HG02759 (cell line): ENCODE measurements at regions not wholly inside any gene's neighbourhood (a gene's known extent, or its start where the extent isn't known, plus 50 kb on each side); places are given as distances from the start of the nearest gene placed in this dataset.
"Not testable (repeated sequence)": the region's sequence is repeated elsewhere in the genome, so short reads cannot be mapped to it uniquely, and the experiment has no call there.

Experiments
- ATAC-seq: cut with Tn5 transposase; IDR thresholded peaks from one replicate; pipeline ENCODE4 v1.9.1; 2021; ENCODE audit warnings: mild to moderate bottlenecking, moderate library complexity; ENCODE audit not compliant: unreplicated experiment

DNA sequence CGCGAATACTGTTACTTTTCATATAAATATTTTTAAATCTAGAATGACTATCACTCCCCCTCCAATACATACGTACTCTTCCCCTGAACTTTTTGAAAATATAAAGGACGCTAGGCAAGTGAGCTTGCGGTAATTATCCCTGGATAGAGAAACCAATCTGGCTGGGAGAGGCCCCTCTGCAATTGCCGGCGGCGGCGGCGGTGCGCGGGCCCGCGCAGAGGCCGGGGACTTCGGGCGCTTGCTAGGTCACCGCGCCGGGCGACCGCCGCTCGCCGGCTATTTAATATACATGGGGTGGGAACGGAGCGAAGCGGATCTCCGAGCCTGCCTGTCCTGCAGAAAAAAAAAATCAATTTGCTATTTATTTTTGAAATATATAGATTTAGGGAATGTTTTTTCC is 416.3 kb upstream of the ESRRG start:
- no peak for ATAC-seq

DNA sequence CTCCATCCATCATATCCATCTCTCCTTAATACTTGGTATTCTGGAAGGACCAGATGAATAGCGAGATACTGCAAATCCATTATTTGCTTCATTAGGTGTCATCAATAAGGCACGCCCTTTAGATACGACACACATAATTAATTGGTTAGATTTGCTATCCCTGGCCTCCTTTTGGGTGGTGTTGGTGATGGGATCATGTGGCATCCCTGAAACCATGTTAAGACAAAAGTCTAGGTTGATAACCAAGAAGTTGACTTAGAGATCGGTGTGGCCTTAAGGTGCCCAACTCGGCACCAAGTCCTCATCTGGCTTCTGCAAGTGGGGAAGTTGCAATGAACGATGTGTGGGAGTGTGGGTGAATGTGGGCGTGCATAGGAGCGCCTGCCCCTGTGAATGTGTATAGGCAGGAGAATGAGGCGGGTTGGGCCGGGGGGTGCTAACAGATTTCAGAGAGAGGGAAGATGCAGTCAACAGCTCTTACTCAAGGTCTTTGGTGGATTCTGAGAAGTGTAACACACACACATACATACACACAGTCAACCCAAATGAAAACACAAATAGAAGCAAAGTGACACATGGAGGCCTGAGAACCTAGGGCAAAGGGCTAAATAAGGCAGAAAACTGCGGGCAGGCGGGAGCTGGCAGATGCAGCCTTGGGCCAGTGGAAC is 415.7 kb upstream of the ESRRG start:
- no peak for ATAC-seq

DNA sequence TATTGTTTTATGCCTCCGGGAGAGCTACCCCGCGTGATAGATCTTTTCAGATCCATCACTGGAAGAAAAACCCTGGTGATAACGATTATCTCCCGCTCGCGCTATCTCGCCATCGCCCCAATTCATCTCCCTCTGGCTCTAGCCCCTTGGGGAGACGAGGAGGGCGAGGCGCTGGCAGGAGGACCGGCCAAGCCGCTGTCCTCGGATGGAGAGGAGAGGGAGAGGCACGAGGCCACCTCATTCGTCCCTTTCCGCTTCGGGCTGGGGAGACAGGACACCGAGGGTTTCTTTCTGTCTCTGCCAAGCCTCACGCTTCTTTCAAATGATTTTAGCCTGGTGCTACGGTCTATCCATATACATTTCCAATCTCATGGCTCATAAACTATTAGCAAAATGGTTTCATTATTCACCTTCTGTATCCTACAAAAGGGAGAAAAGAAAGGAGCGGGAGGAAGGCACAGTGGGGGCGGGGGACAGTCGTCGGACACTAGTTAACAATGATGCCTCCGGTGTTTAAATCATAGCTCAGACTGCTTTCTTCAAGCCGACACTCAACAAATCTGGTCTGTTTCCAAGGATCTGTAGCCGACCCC is 415.0 kb upstream of the ESRRG start:
- ATAC-seq: no peak

DNA sequence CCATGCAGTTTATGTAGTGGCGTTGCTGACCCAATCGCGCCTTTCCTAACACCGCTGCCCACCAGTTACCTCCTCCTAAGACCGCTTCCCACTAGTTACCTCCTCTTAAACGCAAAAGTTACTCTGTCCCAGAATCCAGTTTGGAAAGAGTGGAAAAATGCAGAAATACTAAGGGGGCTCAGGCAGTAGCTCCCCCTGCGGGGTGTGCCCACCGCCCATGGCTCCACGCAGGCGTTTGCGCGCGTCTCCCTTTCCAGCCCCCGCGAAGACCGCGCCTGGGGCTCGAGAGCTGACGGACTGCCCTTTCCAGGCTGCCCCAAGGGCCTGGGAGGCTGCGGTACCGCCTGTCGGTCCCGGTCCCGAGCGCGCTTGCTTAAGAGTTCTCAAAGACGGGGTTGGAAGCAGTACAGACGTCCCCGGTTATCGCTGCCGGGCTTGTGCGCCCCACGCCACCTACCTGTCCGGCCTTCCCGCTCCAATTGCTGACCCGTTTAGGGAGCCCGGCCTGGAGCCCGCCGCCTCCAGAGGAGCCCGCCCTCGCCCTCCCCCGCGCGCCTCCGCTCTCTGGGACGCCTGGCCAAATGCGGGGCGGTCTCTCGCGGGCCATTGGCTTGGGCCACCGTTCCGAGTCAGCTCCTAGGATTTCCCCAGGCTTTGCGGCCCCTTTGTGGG is 414.1 kb upstream of the ESRRG start:
- no peak for ATAC-seq

DNA sequence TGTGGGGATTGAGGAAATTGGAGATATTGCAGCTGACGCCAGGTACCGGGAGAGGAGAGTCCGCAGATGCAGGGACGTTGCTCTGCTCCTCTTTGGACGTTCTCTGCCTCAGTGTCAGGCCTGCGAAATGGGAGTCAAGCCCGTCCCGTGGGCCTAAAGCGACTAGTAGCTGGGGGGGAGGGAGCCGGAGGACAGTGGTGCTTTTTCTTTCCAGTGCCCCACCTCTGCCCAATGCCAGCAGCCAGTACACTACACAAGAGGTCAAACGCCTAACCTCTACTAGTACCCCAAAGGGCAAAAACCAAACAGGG is 413.6 kb upstream of the ESRRG start:
- no peak for ATAC-seq

DNA sequence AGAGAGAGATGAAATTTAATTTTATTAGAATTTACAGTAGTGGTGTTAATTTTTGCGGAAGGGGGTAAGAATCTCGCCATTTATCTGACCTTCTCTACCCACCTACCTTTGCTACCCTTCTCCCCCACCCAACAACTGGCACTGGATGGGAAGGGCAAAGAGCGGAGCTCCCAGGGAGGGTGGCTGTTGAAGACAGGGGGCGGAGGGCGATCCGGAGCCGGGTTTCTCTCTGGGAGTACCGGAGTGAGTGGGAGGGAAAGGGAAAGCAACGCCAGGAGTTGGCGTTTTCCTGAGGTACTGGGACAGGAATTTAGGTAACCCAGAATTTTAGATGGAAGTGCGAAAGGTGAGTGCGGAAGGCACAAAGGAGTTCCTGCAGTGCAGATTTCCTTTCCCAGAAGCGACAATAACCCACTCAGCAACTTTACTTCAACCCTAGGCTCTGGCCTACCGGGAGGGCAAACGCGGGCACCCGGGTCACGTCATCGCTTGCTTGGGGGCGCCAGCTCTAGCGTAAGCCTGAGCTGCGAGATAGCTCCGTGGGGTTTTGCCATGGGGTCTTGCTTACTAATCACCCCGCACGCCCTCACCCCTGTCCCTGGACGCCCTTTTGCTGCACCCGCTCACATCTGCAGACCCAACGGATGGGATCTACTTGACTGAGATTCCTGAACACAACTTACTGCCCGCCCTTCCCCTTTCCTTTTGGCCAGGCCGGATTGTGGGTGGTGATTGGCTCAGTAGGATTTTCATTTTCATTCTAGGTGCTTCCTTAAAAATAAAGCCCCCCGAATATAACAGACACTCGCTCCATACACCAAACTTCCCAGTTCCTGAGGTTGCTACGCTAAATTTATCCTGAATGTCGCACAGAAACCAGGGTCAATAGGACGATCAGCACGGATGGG is 413.0 kb upstream of the ESRRG start:
- ATAC-seq: no peak

DNA sequence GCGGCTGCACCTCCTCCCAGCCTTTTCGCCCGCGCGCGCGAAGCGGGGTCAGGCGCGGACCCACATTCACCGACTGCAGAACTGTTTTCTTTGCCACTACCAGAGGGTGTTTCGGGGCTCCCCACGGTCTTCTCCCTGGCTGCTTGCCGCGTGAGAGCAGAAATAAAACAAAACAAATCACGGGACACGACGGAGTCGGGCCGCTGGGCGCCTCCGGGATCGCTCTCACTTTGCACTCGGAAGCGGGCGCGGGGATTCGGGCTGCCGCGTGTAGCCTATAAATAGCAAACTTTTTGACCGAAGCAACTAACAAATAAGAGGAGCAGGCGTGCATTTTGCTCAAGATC is 412.3 kb upstream of the ESRRG start:
- ATAC-seq: no peak

DNA sequence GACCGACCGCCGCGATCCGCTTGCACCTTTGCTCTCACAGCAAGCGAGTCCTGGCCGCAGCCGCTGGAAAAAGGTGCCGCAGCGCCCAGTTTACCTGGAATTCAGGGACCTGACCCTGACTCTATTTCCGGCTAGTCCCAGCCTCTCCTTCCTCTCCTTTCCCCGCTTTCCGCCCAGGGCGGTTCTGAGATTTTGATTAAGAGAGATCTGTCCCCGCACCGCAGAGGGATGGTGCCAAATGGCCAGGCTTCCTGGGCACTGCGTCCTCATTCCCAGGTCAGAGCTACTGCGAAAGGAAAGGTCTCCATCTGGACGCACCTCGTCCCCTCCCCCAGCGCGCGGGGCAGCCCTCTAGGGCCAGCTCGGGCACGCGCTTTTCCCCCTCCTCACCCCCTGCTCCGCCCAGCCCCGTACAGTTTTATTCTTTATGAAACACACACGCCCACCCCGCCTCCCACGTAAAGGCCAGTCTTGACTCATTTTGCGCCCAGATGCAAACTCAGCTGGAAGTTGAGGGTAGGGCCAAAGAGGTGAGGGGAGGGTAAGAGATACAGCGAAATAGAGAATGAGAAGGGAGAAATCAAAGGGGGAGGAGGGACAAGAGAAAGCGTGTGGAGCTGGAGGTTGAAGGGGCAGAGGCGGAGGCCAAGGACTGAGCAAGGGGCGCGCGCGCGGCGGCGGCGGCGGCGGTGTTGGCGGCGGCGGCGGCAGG is 411.8 kb upstream of the ESRRG start:
- peak; percentile 64 for ATAC-seq

DNA sequence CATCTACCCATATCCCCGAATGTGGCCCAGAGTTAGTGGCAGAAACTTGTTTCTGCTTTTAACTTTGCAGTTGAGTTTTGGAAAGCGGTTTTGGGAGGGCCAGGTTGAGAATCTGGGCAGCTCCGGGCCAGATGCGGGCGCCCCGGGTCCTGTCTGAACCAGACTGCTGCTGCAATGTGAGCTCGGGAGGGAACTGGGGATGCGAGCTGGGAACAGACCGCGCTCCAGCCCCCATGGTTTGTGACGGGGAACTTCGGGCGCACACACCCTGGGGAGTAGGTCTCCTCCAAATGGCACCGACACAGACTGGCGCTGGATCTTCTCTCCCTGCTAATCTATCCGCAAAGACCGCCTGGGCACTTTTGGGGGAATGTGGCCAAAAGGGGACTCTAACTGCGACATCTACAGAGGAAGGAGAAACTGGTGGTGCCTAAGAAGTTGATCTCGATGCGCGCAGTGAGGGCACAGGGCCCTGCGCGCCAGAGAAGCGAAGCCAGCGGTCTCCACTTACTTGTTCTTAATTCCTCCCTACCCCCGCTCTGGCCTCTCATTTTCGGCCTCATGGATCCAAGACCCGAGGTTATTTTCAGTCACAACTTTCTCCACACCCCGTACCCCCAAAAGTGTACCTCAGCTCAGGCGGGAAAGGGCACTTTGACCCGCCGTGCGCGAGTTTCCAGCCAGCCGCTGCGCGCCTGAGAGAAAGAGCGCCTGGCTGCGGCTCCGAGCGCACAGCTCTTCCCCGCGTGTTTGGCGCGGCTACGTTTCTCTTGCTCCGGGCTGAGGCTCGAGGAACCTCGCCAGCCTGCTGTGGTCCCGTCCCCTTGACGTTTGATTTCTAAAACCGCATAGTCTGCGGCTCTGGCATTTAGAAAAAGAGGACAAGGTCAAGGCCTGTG is 411.0 kb upstream of the ESRRG start:
- no peak for ATAC-seq

DNA sequence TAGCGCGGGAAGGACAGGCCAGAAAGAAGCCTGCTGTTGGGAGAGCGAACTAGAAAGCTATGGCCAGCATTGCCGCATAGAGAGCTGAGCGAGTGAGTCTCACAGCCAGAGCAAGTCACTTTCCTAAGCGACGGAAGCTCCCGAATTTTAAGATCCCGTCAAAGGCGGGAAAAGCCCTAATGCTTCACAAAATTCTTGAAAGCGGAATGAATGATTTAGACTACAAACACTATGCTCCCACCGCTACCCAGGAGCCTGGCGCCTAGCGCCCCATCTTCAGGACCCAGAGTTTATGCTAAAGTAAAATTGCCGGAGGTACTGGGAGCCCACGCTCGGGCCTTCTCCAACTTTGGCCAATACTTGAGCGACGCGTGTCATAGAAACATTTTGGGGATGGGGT is 409.9 kb upstream of the ESRRG start:
- no peak for ATAC-seq

DNA sequence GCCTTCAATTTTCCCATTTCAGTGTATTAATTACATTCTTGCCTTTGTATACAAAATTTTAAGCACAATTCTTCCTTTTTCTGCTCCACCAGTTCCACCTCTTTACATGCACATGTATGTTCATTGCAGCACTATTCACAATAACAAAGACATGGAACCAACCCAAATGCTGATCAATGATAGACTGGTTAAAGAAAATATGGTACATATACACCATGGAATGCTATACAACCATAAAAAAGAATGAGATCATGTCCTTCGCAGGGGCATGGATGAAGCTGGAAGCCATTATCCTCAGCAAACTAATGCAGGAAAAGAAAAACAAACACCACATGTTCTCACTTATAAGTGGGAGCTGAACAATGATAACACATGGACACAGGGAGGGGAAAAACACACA is 400.1 kb upstream of the ESRRG start:
- not testable (repeated sequence) for ATAC-seq

DNA sequence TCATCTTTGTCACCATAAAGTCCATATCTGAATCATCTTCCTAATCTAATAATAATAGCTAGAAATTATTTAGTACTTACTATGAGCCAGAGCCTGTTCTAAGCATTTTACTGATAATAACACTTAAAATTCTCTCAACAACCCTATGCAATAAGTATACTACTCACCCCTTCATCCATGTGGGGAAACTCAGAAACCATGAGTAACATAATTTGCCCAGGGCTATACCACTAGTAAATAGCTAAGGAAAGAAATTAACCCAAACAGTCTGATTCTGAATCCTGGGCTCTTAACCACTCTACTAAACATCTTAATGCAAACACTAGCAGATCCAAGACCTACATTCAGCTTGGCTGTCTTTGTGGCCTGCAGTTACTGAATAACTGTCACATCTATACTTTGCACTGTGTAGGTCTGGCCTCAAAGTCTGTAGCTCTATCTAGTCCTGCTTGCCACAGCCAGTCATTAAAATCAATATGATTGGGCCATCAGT is 394.8 kb upstream of the ESRRG start:
- no peak for ATAC-seq

DNA sequence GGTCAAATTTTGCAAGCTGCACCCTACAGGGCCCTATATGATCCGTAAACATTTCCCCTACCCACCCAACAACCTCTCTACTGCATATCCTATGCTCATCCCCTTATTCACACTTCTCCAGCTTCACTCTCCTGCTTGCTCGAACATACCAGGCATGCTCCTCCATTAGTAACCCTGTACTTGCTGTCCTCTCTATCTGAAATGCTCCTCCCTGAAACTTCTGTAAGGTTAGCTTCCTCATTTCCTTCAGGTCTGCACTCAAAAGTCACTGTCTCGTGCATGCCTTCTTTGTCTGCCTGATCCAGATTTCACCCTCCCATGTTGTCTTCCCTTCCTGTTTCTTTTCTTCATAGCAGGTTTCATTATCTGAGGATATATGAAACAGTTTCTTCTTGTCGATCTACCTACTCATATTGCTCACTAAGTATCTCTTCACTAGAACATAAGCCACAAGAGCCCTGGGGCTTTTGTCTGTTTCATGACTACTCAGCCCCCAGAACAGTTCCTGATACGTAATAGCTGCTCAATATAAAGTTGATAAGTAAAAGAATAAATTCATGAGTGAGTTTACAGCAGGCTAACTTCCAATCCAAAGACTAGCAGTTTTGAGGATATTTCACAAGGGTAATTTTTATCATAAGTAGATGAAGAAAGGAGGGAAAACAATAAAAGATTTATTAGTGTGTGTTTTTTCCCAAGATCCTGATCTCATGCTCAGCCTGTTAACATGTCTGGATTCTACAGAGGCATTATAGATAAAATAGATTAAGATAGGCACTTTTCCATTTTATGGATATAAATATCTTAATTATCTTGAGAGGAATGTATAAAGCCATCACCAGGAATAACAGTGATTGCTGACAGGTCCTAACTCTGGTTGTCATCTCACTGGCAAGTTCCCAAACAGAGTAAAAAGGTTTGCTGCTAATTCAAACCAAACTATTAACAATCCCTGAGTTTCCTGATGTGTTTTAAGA is 392.5 kb upstream of the ESRRG start:
- ATAC-seq: no peak

DNA sequence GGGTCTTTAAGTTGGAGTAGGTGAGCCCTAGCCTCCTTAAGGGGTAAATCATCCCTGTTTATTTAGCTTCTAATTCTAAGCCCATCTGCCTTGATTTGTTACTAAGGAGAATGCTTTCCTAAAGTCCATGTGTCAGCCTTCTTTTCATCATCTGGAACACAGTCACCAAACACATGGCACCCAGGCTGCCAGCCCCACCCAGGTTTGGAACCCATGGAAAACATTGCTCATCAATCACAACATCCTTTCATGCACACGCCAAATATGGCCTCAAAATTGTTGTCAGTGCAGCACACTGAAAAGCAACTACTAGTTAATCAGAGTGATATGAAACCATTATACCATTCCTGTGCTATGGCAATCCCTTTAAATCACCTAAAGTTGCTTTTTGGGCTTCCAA is 386.7 kb upstream of the ESRRG start:
- no peak for ATAC-seq

DNA sequence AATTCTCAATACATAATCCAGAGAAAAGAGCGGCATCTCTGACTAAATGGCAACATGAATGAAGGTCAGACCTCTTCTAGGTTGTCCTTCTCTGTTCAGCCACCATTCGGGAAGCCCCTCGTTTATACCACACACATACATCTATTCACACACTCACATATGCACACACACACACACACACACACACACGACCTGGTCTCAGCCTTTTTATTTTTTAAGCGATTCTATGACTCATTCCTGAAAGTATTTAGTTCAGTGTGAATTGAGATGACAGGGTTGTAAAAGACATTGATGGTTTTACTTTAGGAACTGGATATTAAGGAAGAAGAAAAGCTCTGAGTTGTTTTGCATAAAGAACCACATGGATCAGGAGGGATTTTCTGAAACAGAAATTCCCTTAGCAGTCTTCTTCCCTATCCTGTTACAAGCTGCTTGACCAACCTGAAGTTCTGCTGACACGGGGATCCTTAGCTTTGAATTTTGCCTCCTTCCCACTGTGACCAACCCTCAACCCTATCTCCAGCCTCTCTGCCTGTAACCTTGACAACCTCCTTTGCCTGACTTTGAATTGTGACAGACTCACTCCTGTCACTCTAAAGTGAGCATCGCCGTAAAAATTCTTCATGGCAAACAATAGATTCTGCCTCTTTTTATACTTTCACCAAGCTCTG is 383.1 kb upstream of the ESRRG start:
- no peak for ATAC-seq

DNA sequence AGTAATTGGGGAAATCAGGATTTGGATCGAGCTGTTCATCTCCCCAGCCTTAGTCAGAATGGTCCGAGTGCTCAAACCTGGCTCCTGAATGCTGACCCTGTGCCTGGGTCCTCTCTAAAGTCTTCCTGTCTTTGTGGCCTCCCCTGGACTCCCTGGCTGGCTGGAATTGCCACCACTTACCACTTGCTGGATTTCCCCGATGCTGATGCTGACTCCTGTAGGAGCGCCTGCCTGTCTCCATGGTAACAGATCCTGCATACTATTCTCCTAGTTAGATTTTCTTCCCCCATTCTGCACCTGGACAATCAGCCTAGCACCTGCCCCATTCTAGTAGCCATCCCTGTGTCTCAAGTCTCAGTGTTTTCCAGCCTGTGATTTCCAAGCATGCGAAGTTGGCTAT is 382.2 kb upstream of the ESRRG start:
- no peak for ATAC-seq

DNA sequence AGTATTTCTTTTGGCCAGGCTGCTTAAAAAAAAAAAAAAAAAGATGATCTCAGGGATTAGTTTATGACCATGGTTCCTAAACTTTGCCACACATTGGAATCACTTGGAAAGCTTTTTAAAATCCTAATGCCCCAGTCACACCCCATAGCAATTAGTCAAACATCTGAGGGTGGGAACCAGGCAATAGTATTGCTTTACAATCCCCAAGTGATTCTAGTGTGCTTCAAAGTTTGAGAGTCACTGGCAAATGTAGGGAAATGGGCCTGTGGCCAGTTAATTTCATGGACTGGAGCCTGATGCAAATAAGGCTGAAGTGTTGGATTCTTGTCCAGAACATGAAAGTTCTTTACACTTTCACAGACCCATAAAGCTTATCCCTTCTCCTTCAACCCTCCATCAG is 374.6 kb upstream of the ESRRG start:
- no peak for ATAC-seq

DNA sequence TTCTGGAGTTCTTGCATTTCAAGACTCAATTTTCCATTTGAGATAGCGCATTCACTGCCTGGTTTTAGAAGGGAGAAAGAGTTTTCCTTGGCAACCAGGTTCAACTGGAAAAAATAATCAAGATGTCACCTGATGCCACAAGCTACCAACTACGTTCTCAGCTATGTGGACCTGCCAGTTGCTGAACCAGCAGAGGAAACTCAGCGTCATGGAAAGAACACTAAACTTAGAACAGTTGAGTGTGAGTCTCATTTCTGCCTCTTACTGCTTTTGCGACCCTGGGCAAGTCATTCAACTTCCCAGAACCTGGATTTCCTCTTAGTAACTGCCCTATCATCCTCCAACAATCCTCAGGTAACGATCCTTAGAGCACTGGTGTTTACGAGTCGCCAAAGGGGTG is 373.0 kb upstream of the ESRRG start:
- ATAC-seq: no peak
